Osteocyte (in vitro differentiated cells): ENCODE measurements at regions not wholly inside any gene's neighbourhood (a gene's known extent, or its start where the extent isn't known, plus 50 kb on each side); places are given as distances from the start of the nearest gene placed in this dataset.
"Not testable (repeated sequence)": the region's sequence is repeated elsewhere in the genome, so short reads cannot be mapped to it uniquely, and the experiment has no call there.

Experiments
- DNase-seq: peaks from one replicate; pipeline ENCODE4 v3.0.0; 2021; ENCODE audit warnings: mixed read lengths; ENCODE audit not compliant: unreplicated experiment; ENCODE audit errors: extremely low spot score
- H3K27ac Mint-ChIP-seq: one replicate; pipeline ENCODE4 v1.8.0; 2021; ENCODE audit warnings: mild to moderate bottlenecking, mixed read lengths; ENCODE audit not compliant: unreplicated experiment
- H3K27me3 Mint-ChIP-seq: one replicate; pipeline ENCODE4 v1.8.0; 2021; ENCODE audit warnings: mixed read lengths; ENCODE audit not compliant: unreplicated experiment
- H3K36me3 Mint-ChIP-seq: one replicate; pipeline ENCODE4 v1.8.0; 2021; ENCODE audit warnings: mixed read lengths; ENCODE audit not compliant: unreplicated experiment
- H3K4me1 Mint-ChIP-seq: one replicate; pipeline ENCODE4 v1.8.0; 2021; ENCODE audit warnings: mixed read lengths; ENCODE audit not compliant: unreplicated experiment
- H3K4me3 Mint-ChIP-seq: one replicate; pipeline ENCODE4 v1.8.0; 2021; ENCODE audit warnings: mild to moderate bottlenecking, moderate library complexity, mixed read lengths; ENCODE audit not compliant: unreplicated experiment
- H3K9me3 Mint-ChIP-seq: one replicate; pipeline ENCODE4 v1.8.0; 2021; ENCODE audit warnings: mixed read lengths; ENCODE audit not compliant: unreplicated experiment
- CTCF ChIP-seq: fragments of 200-600 bp; sonication (generic); IDR thresholded peaks from 2 replicates; pipeline ENCODE4 v1.5.0; 2021; ENCODE audit warnings: antibody characterized with exemption, mild to moderate bottlenecking, moderate library complexity

GRCh38 chr4:124934916-124935315, 222.4 kb upstream of the ANKRD50 start:
- Mint-ChIP-seq H3K4me1 (peaks cover 73% of the 10 kb centered on the region), H3K27me3 (no peaks in the 10 kb centered on the region), H3K9me3 (no peaks in the 10 kb centered on the region), H3K27ac (no peak overlapping the region), H3K4me3 (no peak overlapping the region), H3K36me3 (no peaks in the 10 kb centered on the region)
- TF ChIP-seq CTCF: no peak
- no peak for DNase-seq

- Mint-ChIP-seq H3K4me1 (peaks cover 63% of the 10 kb centered on the region), H3K4me3 (no peak overlapping the region), H3K9me3 (no peaks in the 10 kb centered on the region), H3K27me3 (no peaks in the 10 kb centered on the region), H3K36me3 (no peaks in the 10 kb centered on the region), H3K27ac (peak overlapping the region; percentile 4)
- no peak for DNase-seq
- no peak for TF ChIP-seq CTCF
Measured at GRCh38 chr4:124933521-124933920, 221.0 kb upstream of the ANKRD50 start.

- H3K36me3 Mint-ChIP-seq: no peaks in the 10 kb centered on the region
- H3K27me3 Mint-ChIP-seq: no peaks in the 10 kb centered on the region
- DNase-seq: no peak
- H3K4me1 Mint-ChIP-seq: peaks cover 52% of the 10 kb centered on the region
- no peak for TF ChIP-seq CTCF
- no peaks in the 10 kb centered on the region for H3K9me3 Mint-ChIP-seq
- no peak overlapping the region for H3K4me3 Mint-ChIP-seq
- no peak overlapping the region for H3K27ac Mint-ChIP-seq
Measured at GRCh38 chr4:124932447-124932846, 219.9 kb upstream of the ANKRD50 start.

GRCh38 chr4:124931050-124931449, 218.5 kb upstream of the ANKRD50 start:
- Mint-ChIP-seq H3K9me3 (no peaks in the 10 kb centered on the region), H3K36me3 (no peaks in the 10 kb centered on the region), H3K27ac (no peak overlapping the region), H3K4me3 (no peak overlapping the region), H3K4me1 (peaks cover 38% of the 10 kb centered on the region), H3K27me3 (no peaks in the 10 kb centered on the region)
- no peak for TF ChIP-seq CTCF
- no peak for DNase-seq

GRCh38 chr4:124922748-124923147, 210.2 kb upstream of the ANKRD50 start:
- not testable (repeated sequence) for DNase-seq, H3K4me3 Mint-ChIP-seq, H3K9me3 Mint-ChIP-seq, H3K27ac Mint-ChIP-seq, H3K4me1 Mint-ChIP-seq, H3K27me3 Mint-ChIP-seq, H3K36me3 Mint-ChIP-seq

- no peak for TF ChIP-seq CTCF
- Mint-ChIP-seq H3K9me3 (no peaks in the 10 kb centered on the region), H3K4me1 (peaks cover 9% of the 10 kb centered on the region), H3K36me3 (no peaks in the 10 kb centered on the region), H3K4me3 (no peak overlapping the region), H3K27me3 (no peaks in the 10 kb centered on the region), H3K27ac (no peak overlapping the region)
- DNase-seq: no peak
Measured at GRCh38 chr4:124918559-124919122, 206.1 kb upstream of the ANKRD50 start.
